ENCODE measurements at regions not wholly inside any gene's neighbourhood (a gene's known extent, or its start where the extent isn't known, plus 50 kb on each side); places are given as distances from the start of the nearest gene placed in this dataset.

- no peaks in the 10 kb centered on the region for H3K9me3 Mint-ChIP-seq (ENCODE audit: low read depth)
- H3K4me1 Mint-ChIP-seq (ENCODE audit: low read depth) = no peaks in the 10 kb centered on the region
- H3K4me3 Mint-ChIP-seq (ENCODE audit: unreplicated experiment) = no peak overlapping the region
Observed at GRCh38 chr15:31551323-31551722, 224.7 kb downstream of the KLF13 start.

DNA sequence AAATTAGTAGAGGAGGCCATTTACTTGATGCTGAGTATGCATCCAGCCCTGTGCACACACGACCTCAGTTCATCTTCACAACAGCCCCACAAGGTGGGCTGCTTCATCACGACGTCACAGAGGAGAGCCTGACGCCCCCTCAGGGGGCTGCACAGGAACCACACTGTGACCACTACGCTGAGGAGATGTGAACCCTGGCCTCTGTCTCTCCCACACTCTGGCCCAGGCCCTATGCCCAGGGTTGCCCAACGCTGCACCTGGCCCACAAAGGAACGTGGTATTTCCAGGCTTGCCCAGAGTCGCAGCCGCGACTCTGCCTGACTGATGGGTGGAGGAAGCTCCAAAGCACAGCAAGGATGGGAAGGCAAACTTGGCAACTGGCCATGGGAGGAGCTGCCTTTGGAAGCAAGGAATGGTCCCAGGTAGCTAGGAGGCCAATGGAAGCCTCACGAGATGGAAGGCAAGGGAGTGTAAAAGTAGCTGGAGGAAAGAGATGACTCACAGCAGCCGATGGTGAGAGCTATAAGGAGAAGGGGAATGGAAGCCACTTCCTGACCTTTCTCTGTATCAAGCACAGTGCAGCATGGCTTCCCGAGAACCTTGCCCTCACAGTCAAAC is 226.0 kb downstream of the KLF13 start:
- Mint-ChIP-seq H3K9me3 (ENCODE audit: low read depth) (no peaks in the 10 kb centered on the region), H3K27me3 (ENCODE audit: low read depth) (peaks cover 8% of the 10 kb centered on the region), H3K36me3 (ENCODE audit: low read depth) (no peaks in the 10 kb centered on the region), H3K4me1 (ENCODE audit: low read depth) (no peaks in the 10 kb centered on the region), H3K4me3 (ENCODE audit: unreplicated experiment) (no peak overlapping the region), H3K27ac (ENCODE audit: unreplicated experiment) (no peak overlapping the region)
- TF ChIP-seq, protein P1, sequence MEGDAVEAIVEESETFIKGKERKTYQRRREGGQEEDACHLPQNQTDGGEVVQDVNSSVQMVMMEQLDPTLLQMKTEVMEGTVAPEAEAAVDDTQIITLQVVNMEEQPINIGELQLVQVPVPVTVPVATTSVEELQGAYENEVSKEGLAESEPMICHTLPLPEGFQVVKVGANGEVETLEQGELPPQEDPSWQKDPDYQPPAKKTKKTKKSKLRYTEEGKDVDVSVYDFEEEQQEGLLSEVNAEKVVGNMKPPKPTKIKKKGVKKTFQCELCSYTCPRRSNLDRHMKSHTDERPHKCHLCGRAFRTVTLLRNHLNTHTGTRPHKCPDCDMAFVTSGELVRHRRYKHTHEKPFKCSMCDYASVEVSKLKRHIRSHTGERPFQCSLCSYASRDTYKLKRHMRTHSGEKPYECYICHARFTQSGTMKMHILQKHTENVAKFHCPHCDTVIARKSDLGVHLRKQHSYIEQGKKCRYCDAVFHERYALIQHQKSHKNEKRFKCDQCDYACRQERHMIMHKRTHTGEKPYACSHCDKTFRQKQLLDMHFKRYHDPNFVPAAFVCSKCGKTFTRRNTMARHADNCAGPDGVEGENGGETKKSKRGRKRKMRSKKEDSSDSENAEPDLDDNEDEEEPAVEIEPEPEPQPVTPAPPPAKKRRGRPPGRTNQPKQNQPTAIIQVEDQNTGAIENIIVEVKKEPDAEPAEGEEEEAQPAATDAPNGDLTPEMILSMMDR (IDR thresholded peaks at IDR 0.05) = no peak
- DNase-seq (ENCODE audit: low spot score) = no peak

More at GRCh38 chr15:31551323-31551722, 224.7 kb downstream of the KLF13 start:
- DNase-seq (ENCODE audit: low spot score) = no peak
- Mint-ChIP-seq H3K27ac (ENCODE audit: unreplicated experiment) (no peak overlapping the region), H3K27me3 (ENCODE audit: low read depth) (peaks cover 10% of the 10 kb centered on the region), H3K36me3 (ENCODE audit: low read depth) (no peaks in the 10 kb centered on the region)
- TF ChIP-seq, protein P1 (IDR thresholded peaks at IDR 0.05) = no peak

DNA sequence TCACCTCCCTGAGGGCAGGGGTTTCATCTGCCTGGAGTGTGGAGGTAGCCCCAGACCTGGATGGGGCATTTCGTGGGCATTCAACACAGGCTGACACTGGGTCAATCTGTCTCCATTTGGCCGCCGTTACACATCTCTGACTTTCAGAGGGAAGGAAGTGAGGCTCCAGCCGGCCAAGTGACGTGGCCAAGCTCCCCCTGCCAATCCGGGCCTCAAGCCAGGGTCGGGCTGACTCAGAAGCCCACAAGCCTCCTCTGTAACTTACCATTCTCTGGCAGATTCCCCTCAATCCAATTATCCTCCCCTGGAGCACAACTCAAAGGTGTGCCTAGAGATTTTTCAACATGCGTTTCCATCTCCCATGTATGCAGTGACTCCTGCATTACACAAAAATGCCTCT is 227.6 kb downstream of the KLF13 start:
- Mint-ChIP-seq H3K36me3 (ENCODE audit: low read depth) (no peaks in the 10 kb centered on the region), H3K9me3 (ENCODE audit: low read depth) (no peaks in the 10 kb centered on the region), H3K4me1 (ENCODE audit: low read depth) (no peaks in the 10 kb centered on the region), H3K4me3 (ENCODE audit: unreplicated experiment) (no peak overlapping the region), H3K27me3 (ENCODE audit: low read depth) (peaks cover 4% of the 10 kb centered on the region), H3K27ac (ENCODE audit: unreplicated experiment) (no peak overlapping the region)
- no peak for DNase-seq (ENCODE audit: low spot score)
- TF ChIP-seq, protein P1 (IDR thresholded peaks at IDR 0.05) = no peak

DNA sequence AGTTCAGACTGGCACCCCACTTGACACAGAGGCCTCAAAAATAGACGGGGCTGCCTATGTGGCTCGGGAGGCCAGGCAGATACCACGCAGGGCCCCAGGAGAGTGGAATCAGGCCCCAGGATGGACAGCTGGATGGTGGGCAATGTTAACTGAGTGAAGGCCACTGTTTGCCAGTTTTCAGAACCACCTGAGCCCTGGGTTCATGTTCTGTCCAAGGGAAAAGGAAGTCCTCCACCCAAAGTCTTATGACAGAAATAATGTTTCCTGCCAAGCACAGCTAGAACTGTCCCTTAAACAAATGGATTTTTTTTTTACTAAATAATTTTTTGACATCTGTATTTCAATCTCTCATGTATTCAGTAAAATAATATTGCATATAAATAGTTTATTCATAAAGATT is 228.4 kb downstream of the KLF13 start:
- peaks cover 2% of the 10 kb centered on the region for H3K27me3 Mint-ChIP-seq (ENCODE audit: low read depth)
- DNase-seq (ENCODE audit: low spot score) = no peak
- no peaks in the 10 kb centered on the region for H3K9me3 Mint-ChIP-seq (ENCODE audit: low read depth)
- no peak overlapping the region for H3K27ac Mint-ChIP-seq (ENCODE audit: unreplicated experiment)
- no peak overlapping the region for H3K4me3 Mint-ChIP-seq (ENCODE audit: unreplicated experiment)
- peaks cover under 1% of the 10 kb centered on the region for H3K4me1 Mint-ChIP-seq (ENCODE audit: low read depth)
- H3K36me3 Mint-ChIP-seq (ENCODE audit: low read depth) = no peaks in the 10 kb centered on the region
- TF ChIP-seq, protein P1 (IDR thresholded peaks at IDR 0.05) = no peak

DNA sequence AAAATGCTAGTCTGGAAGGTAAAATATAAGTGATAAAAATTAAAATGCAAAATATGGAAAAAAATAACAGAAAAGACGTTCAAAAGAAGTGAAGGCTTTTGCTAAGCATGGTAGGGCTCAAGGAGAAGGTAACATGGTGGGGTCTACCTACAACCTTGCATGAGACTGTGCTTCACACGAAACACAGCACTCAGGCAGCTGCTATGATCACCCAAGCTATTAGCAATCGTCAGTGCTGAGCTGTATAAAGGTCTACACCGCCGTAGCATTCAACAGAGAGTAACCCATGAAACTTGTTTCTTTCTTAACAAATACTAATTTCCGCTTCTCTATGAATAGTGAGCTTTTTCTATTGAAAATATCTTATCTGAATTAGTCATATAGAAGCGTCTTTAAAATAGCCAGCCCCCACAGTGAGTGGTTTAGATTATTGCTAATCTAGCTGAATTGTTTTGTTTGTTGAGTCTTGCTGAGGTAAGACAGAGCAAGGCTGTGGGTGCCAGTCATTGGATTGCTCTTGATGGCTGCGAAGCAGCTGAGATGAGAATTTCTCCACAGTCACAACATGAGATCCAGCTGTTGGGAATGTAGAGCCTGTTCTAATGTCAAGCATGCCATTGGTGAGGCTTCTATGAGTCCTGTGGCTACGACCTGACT is 230.0 kb downstream of the KLF13 start:
- H3K9me3 Mint-ChIP-seq (ENCODE audit: low read depth) = no peaks in the 10 kb centered on the region
- H3K4me3 Mint-ChIP-seq (ENCODE audit: unreplicated experiment) = no peak overlapping the region
- H3K36me3 Mint-ChIP-seq (ENCODE audit: low read depth) = no peaks in the 10 kb centered on the region
- no peak overlapping the region for H3K27ac Mint-ChIP-seq (ENCODE audit: unreplicated experiment)
- peaks cover 2% of the 10 kb centered on the region for H3K27me3 Mint-ChIP-seq (ENCODE audit: low read depth)
- no peak for DNase-seq (ENCODE audit: low spot score)
- TF ChIP-seq, protein P1 (IDR thresholded peaks at IDR 0.05) = no peak
- peaks cover 12% of the 10 kb centered on the region for H3K4me1 Mint-ChIP-seq (ENCODE audit: low read depth)
